NCI-H2227 (cell line): ENCODE measurements at regions not wholly inside any gene's neighbourhood (a gene's known extent, or its start where the extent isn't known, plus 50 kb on each side); places are given as distances from the start of the nearest gene placed in this dataset.
A peak's percentile ranks its signal among the peaks of the same experiment; 100 is the strongest.
"Not testable (repeated sequence)": the region's sequence is repeated elsewhere in the genome, so short reads cannot be mapped to it uniquely, and the experiment has no call there.

Experiments
- DNase-seq: peaks from one replicate; lab custom pipeline; 2025; ENCODE audit not compliant: unreplicated experiment; lab: John Stamatoyannopoulos, UW

DNA sequence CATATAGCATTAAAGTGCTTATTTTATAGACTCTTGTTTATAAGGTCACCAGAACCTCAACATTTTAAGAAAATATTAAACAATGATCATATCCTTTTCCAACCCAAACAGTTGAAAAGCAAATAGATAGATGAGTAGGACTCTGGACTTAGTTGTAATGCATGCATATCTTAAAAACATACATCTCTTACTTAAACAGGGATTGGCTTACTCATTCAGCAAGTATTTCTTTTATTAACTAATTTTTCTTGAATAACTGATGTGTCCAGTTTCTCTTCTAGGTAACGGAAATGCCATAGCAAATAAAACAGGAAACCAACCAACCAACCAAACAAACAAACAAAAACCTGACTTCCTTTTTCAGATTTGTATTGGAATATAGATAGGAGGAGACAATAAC lies 70.9 kb upstream of the NBPF4 start:
- no peak for DNase-seq

DNA sequence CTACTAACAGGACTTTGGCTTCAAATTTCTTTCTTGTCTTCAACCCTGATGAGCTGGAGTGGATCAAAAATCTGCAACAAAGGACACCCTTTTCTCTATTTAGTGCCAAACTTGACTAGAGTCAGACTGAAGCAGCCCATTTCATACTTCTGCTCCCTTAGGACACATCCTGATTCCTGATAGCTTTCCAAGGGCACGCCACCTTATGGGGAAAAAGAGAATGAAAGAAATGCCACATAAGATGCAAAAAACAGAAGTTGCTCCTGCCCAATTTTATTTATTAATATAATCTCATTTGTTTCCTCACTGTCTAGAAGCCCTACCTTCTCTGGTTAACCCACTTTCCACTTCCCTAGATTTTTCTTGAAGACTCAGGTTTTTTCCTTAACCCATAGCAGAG lies 72.7 kb upstream of the NBPF4 start:
- DNase-seq, result peak; percentile 5

GRCh38 chr1:108320849-108321248 lies 77.0 kb upstream of the NBPF4 start:
- no peak for DNase-seq

DNA sequence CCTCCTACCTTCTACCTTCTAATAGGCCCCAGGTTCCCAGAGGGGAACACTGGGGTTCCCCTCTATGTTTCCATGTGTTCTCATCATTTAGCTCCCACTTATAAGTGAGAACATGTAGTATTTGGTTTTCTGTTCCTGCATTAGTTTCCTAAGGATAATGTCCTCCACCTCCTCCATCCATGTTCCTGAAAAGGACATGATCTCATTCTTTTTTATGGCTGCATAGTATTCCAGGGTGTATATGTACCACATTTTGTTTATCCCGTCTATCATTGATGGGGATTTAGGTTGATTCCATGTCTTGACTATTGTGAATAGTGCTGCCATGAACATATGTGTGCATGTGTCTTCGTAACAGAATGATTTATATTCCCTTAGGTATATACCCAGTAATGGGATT lies 81.5 kb upstream of the NBPF4 start:
- not testable (repeated sequence) for DNase-seq

DNA sequence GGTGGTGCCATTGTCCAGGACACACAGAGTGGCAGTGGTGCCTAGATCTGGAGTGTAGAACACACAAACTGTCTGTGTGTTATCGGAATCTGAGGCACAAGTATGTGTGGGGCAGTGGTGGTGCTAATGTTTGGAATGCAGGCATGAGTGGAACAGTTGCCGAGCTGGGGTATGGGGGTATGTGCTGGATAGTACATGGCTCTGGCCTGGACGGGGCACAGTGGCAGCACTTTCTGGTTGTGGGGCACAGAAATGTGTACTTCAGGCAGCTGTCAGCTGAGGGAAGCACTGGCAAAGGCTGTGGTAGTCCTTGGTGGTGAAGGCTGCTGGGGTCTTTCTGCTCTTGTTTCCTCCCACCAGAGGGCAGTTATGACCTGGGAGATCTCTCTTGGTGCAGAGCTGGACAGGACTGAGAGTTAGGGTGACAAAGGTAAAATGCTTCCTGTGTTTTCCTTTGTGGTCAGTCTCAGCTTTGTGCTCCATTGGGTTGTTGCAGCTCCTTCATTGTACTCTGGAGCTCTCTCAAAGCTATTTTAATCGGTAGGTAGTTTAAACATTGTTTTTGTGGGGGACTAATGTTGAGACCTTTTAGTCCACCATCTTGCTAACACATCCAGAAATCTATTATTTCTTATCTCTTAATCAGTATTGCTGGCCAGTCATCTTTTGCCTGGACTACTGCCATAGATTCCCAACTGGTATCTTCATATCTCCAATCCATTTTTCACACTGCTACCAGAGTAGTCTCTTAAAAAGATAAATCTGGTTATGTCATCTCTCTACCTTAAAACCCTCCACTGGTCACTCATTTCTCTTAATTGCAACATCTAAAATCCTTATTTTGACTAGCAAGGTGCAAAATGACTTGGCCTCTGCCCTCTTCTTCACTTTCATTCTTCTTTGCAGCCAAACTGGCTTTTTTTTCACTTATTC lies 83.9 kb upstream of the NBPF4 start:
- no peak for DNase-seq

DNA sequence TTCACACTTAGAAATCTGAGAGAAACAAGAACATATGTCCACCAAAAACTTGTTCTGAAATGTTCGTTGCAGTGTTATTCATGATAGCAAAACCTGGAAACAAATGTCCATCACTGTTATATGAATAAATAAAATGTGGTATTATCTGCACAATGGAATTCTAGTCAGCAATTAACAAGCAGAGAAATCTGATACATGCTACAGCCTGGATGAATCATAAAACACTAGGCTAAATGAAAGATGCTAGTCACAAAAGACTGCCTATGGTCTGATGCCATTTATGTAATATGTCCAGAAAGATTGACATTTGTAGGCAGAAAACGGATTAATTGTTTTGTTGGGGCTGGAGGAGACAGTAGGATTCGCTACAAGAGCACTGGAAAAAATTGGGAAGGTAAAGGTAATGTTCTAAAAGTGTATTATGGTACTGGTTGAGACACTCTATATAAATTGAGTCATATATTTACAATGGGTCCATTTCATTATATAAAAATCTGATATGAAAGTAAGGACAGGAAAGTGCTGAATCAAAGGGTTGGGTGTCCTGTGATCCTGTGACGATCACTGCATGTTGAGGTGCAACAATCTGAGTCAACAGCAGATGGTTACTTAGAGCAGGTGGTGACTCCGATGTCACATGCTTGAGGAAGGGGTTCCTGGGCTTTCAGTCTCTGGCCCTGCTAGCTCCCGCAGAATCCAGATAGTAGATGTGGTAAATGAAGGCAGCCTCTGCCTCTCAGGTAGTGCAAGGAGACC lies 102.1 kb upstream of the NBPF4 start:
- DNase-seq, result no peak

GRCh38 chr1:108357802-108358201 lies 92.3 kb upstream of the NBPF6 start:
- DNase-seq, result no peak

GRCh38 chr1:108380059-108380832 lies 69.9 kb upstream of the NBPF6 start:
- not testable (repeated sequence) for DNase-seq
